HEK293T (cell line): ENCODE measurements at regions not wholly inside any gene's neighbourhood (a gene's known extent, or its start where the extent isn't known, plus 50 kb on each side); places are given as distances from the start of the nearest gene placed in this dataset.

Source experiments
- BHLHE40 ChIP-seq: fragments of 450-650 bp; IDR thresholded peaks from 2 replicates; pipeline ENCODE4 v1.6.1; 2016; ENCODE audit warnings: mild to moderate bottlenecking, moderate library complexity, borderline replicate concordance
- FOXM1 ChIP-seq: fragments of 450-650 bp; IDR thresholded peaks from 2 replicates; pipeline ENCODE4 v1.6.1; 2017; ENCODE audit warnings: mild to moderate bottlenecking, borderline replicate concordance
- SP1 ChIP-seq: fragments of 450-650 bp; IDR thresholded peaks from 2 replicates; pipeline ENCODE4 v1.6.1; 2017
- SUZ12 ChIP-seq: fragments of 450-650 bp; IDR thresholded peaks from 2 replicates; pipeline ENCODE4 v1.6.1; 2016; ENCODE audit warnings: mild to moderate bottlenecking

- TF ChIP-seq SP1 (no peak), SUZ12 (no peak), BHLHE40 (no peak), FOXM1 (no peak)
Observed at GRCh38 chr13:22647156-22647850, 533.5 kb upstream of the SGCG start.
